IMR-90 (cell line): ENCODE measurements at regions not wholly inside any gene's neighbourhood (a gene's known extent, or its start where the extent isn't known, plus 50 kb on each side); places are given as distances from the start of the nearest gene placed in this dataset.

ENCODE experiments used
- ATAC-seq: fragments of 200-7000 bp; cut with Tn5 transposase; 2 replicates; pipeline ENCODE4 v1.9.1; 2020; ENCODE audit warnings: low read depth, mild to moderate bottlenecking, moderate library complexity
- BruUV-seq: library from RNA; stranded (reverse); fragments of 400-500 nt; replicated peaks from 2 replicates; lab custom pipeline; 2021; lab: Mats Ljungman, UMichigan
- CTCF ChIA-PET: fragments of 300-600 bp; formaldehyde crosslinking; extraction: SDS; loops from one replicate; lab custom pipeline; 2021; ENCODE audit warnings: antibody characterized with exemption; lab: Yijun Ruan, JAX
- POLR2A ChIA-PET: fragments of 300-600 bp; sonication (Branson Sonifier 250); formaldehyde crosslinking; loops from one replicate; lab custom pipeline; 2022; ENCODE audit warnings: antibody characterized with exemption; ENCODE audit not compliant: unreplicated experiment; lab: Charles Lee
- DNase-seq: peaks from one replicate; pipeline ENCODE4 v3.0.0; 2013
- H2AFZ ChIP-seq: replicated peaks from 2 replicates; pipeline ENCODE3; 2013; ENCODE audit warnings: low read length, mild to moderate bottlenecking; ENCODE audit not compliant: poor library complexity
- H2AK5ac ChIP-seq: 2 replicates; pipeline ENCODE4 v1.6.1; 2013; ENCODE audit warnings: low read depth, low read length, inconsistent platforms
- H2AK9ac ChIP-seq: replicated peaks from 2 replicates; pipeline ENCODE3; 2013; ENCODE audit warnings: mild to moderate bottlenecking, low read depth, low read length, moderate library complexity; ENCODE audit not compliant: poor library complexity
- H2BK120ac ChIP-seq: 2 replicates; pipeline ENCODE4 v1.6.1; 2013; ENCODE audit warnings: low read depth, low read length, inconsistent platforms
- H2BK15ac ChIP-seq: 3 replicates; pipeline ENCODE4 v1.6.1; 2013; ENCODE audit warnings: low read depth, low read length, inconsistent platforms
- H2BK20ac ChIP-seq: 2 replicates; pipeline ENCODE4 v1.6.1; 2013; ENCODE audit warnings: low read depth, mild to moderate bottlenecking, inconsistent platforms, low read length, moderate library complexity
- H2BK5ac ChIP-seq: 2 replicates; pipeline ENCODE4 v1.6.1; 2013; ENCODE audit warnings: mild to moderate bottlenecking, low read depth, low read length, inconsistent platforms; ENCODE audit not compliant: poor library complexity, severe bottlenecking
- H3K14ac ChIP-seq: replicated peaks from 2 replicates; pipeline ENCODE4 v1.6.1; 2013; ENCODE audit warnings: low read depth, low read length, inconsistent platforms
- H3K18ac ChIP-seq: 2 replicates; pipeline ENCODE4 v1.6.1; 2013; ENCODE audit warnings: low read depth, low read length, control low read depth
- H3K23ac ChIP-seq: 2 replicates; pipeline ENCODE4 v1.6.1; 2013; ENCODE audit warnings: low read depth, low read length, inconsistent platforms
- H3K27ac ChIP-seq: 2 replicates; pipeline ENCODE4 v1.5.1; 2013; ENCODE audit warnings: mild to moderate bottlenecking, control low read depth, low read length; ENCODE audit not compliant: insufficient read depth
- H3K27me3 ChIP-seq: 2 replicates; pipeline ENCODE4 v1.6.1; 2013; ENCODE audit warnings: low read length; ENCODE audit not compliant: control insufficient read depth, insufficient read depth
- H3K36me3 ChIP-seq: 2 replicates; pipeline ENCODE4 v1.6.1; 2013; ENCODE audit warnings: low read length, mixed read lengths; ENCODE audit not compliant: control insufficient read depth, insufficient read depth
- H3K4ac ChIP-seq: 2 replicates; pipeline ENCODE4 v1.6.1; 2013; ENCODE audit warnings: low read depth, low read length, inconsistent platforms
- H3K4me1 ChIP-seq: 2 replicates; pipeline ENCODE4 v1.6.1; 2013; ENCODE audit warnings: low read length, mixed read lengths; ENCODE audit not compliant: control insufficient read depth, insufficient read depth
- H3K4me2 ChIP-seq: 2 replicates; pipeline ENCODE4 v1.6.1; 2013; ENCODE audit warnings: low read depth, mild to moderate bottlenecking, control low read depth, low read length, moderate library complexity
- H3K4me3 ChIP-seq: 2 replicates; pipeline ENCODE4 v1.5.1; 2013; ENCODE audit warnings: low read depth, mild to moderate bottlenecking, control low read depth, low read length, moderate library complexity; ENCODE audit not compliant: insufficient read depth
- H3K56ac ChIP-seq: 2 replicates; pipeline ENCODE4 v1.6.1; 2013; ENCODE audit warnings: low read length, inconsistent platforms; ENCODE audit not compliant: insufficient read depth; ENCODE audit errors: extremely low read depth
- H3K79me1 ChIP-seq, 2 experiments: 2 replicates each; pipeline ENCODE4 v1.6.1; 2013; ENCODE audit warnings: low read length in 2 of 2, inconsistent platforms in 1 of 2, low read depth in 1 of 2
- H3K9ac ChIP-seq: 2 replicates; pipeline ENCODE4 v1.6.1; 2013; ENCODE audit warnings: low read depth, low read length, control low read depth
- H3K9me1 ChIP-seq: 2 replicates; pipeline ENCODE4 v1.6.1; 2013; ENCODE audit warnings: low read length, inconsistent platforms; ENCODE audit not compliant: insufficient read depth
- H3K9me3 ChIP-seq: 2 replicates; pipeline ENCODE4 v1.6.1; 2013; ENCODE audit warnings: low read length; ENCODE audit not compliant: control insufficient read depth, insufficient read depth
- H4K20me1 ChIP-seq: 2 replicates; pipeline ENCODE4 v1.6.1; 2013; ENCODE audit warnings: low read length, inconsistent platforms; ENCODE audit not compliant: insufficient read depth
- H4K5ac ChIP-seq: 2 replicates; pipeline ENCODE4 v1.6.1; 2013; ENCODE audit warnings: mild to moderate bottlenecking, low read depth, low read length, control low read depth
- H4K8ac ChIP-seq, 2 experiments: 2 replicates each; pipeline ENCODE4 v1.6.1; 2013; ENCODE audit warnings: low read depth in 2 of 2, low read length in 2 of 2, control low read depth in 1 of 2, inconsistent platforms in 1 of 2
- H4K91ac ChIP-seq: 2 replicates; pipeline ENCODE4 v1.6.1; 2013; ENCODE audit warnings: low read depth, low read length, inconsistent platforms; ENCODE audit not compliant: insufficient read depth
- BHLHE40 ChIP-seq: fragments of 150-350 bp; IDR thresholded peaks from 2 replicates; pipeline ENCODE4 v1.6.1; 2016; ENCODE audit warnings: mild to moderate bottlenecking, low read depth, low read length
- NFE2L2 ChIP-seq: fragments of 150-350 bp; IDR thresholded peaks from 2 replicates; pipeline ENCODE4 v1.6.1; 2016; ENCODE audit warnings: low read depth, mild to moderate bottlenecking, low read length
- RAD21 ChIP-seq: IDR thresholded peaks from 2 replicates; pipeline ENCODE4 v1.6.1; 2012; ENCODE audit warnings: low read length, improper control_type of control experiment
- RFX5 ChIP-seq: IDR thresholded peaks from 2 replicates; pipeline ENCODE4 v1.8.0; 2012; ENCODE audit warnings: low read depth, mild to moderate bottlenecking, low read length, moderate library complexity
- WGBS, 2 experiments: methylation state at CpG; one replicate each; pipeline versions ENCODE4 v1.1.5 to v1.1.7; 2013; ENCODE audit warnings: missing lambda C conversion rate in 2 of 2; ENCODE audit not compliant: insufficient read length in 1 of 2; ENCODE audit errors: extremely low coverage in 2 of 2; 5-methylcytosine and 5-hydroxymethylcytosine counted together
- dilution Hi-C: fragments of 300-500 bp; cut with HindIII; formaldehyde crosslinking; loops from one replicate; pipeline ENCODE4 v1.14.3; 2018; ENCODE audit warnings: low sequenced_read_pairs; ENCODE audit not compliant: unreplicated experiment
- in situ Hi-C: fragments of 300-500 bp; cut with MboI; formaldehyde crosslinking; loops from 3 replicates; pipeline ENCODE4 v1.14.3; 2019; ENCODE audit warnings: low sequenced_read_pairs, inconsistent platforms, mixed read lengths
- intact Hi-C: fragments of 100-400 bp; cut with micrococcal nuclease; formaldehyde crosslinking; loops from 2 replicates; pipeline ENCODE4 v1.10.0; 2022

DNA sequence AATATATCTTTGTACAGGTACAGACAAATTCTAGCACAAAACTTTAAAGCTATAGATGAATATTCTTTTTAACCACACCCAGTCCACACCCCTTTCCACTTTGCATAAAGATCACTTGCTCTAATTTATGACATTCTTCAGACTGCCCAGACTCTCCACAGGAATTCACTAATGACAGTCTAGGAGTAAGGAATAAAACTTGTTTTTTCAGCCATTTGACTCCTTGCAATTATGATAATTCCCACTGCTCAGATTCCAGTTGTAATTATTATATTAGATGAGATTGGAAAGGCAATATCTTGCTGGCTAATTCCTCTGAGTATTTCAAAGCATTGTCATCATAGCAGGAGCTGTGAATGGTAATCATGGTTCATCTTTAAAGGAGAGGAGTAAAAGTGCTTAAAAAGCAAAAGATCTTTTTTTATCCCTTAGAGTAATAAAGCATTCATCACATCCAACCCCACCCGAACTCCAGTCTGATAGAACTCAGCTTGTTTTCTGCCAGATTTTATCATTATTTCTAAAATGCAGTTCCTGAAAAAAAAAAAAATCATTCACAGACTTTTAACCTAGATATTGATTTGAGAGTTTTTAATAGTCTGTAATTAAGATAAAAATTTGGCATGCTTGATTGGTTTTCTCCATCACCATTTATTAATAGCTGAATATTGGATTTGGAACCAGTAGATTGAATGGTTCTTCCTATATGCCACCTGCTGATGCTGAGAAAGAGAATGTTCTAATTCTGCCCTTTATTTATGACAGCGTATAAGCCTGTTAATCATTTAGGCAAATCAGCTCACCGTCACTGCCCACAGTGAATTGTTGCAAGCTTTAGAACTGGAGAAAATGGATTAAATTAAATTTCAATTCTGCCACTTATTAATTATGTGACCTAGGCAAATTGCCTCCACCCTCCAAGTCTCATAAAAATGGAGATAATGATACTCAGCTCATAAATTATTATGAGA lies 93.9 kb upstream of the RASSF8 start (continued):
- TF ChIP-seq BHLHE40 = no peak

DNA sequence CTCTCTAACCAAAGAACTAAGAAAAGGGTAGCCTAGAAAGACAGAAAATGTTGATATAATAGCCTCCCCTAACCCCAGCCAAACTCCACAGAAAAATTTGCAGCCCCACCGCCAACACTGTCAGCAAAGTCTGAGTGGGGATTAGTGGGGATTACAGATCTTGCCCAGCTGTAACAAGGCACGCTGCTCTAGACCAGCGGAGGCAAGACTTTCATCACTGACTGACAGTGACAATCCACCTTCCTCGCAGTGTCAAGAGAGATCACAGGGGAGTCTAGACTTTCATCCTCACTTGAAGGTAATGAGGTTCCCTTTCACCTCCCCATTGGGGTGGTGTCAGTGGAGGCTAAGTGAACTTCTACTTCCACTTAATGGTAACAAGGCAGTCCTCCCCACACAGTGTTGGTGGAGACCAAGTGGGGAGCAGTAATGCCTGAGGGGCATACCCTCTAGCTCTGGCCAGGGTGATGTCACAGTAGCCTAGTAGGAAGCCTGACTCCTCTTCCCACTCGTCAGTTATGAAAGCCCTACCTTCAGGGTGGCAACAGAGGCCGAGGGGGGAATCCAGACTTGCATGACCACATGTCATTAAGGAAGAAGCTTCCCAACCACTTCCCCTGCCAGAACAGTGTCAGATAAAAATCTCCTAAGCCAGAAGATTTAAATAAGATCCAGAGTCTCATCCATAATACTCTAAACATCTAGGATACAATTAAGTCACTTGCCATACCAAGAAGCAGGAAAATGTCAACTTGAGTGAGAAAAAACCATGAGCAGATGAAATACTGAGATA lies 91.7 kb upstream of the RASSF8 start:
- H4K5ac ChIP-seq = no peak overlapping the region
- H2BK5ac ChIP-seq = no peak overlapping the region
- H3K27ac ChIP-seq = no peak overlapping the region
- H4K20me1 ChIP-seq = no peaks in the 10 kb centered on the region
- dilution Hi-C loops (no loop called here), in situ Hi-C loops (no loop called here), intact Hi-C loops (loop anchor here (10.0 kb wide), 1 partner anchor 68 kb away; no protein-coding TSS in a partner anchor)
- ATAC-seq (no peak), DNase-seq (no peak)
- BruUV-seq = no TSS peak
- no peak overlapping the region for H3K4me2 ChIP-seq
- ChIA-PET CTCF (no interaction called here), POLR2A (no interaction called here)
- no peak overlapping the region for H2BK120ac ChIP-seq
- H3K36me3 ChIP-seq = no peaks in the 10 kb centered on the region
- H3K18ac ChIP-seq = no peak overlapping the region; the same call in 1 of the 2 replicates
- H2AFZ ChIP-seq = no peak overlapping the region
- H3K27me3 ChIP-seq = no peaks in the 10 kb centered on the region
- H2BK15ac ChIP-seq = no peak overlapping the region
- no peak overlapping the region for H4K91ac ChIP-seq
- no peak overlapping the region for H3K56ac ChIP-seq
- no peak overlapping the region for H3K23ac ChIP-seq
- H2BK20ac ChIP-seq = no peak overlapping the region
- no peaks in the 10 kb centered on the region for H3K9me1 ChIP-seq
- H3K14ac ChIP-seq = no peak overlapping the region
- H3K9me3 ChIP-seq = peaks cover 3% of the 10 kb centered on the region; the same call in 1 of the 2 replicates
- no peaks in the 10 kb centered on the region for H3K4me1 ChIP-seq
- no peak overlapping the region for H2AK9ac ChIP-seq
- H3K9ac ChIP-seq = no peak overlapping the region
- no peak overlapping the region for H3K4me3 ChIP-seq
- no peak for TF ChIP-seq RAD21
- TF ChIP-seq NFE2L2 = no peak
- no peak for TF ChIP-seq RFX5
- no peak for TF ChIP-seq BHLHE40
- 95% methylated on average over 4 of the region's 6 CpGs; no CpG with 5 or more reads in 1 of the 2 experiments for WGBS, 2 experiments
- H3K4ac ChIP-seq = no peak overlapping the region
- H3K79me1 ChIP-seq = no peaks in the 10 kb centered on the region
- no peak overlapping the region for H4K8ac ChIP-seq
- no peak overlapping the region for H2AK5ac ChIP-seq
